Right cardiac atrium (tissue), 5 donors: ENCODE measurements at regions not wholly inside any gene's neighbourhood (a gene's known extent, or its start where the extent isn't known, plus 50 kb on each side); places are given as distances from the start of the nearest gene placed in this dataset.

Experiments
- ATAC-seq, 2 donors: fragments of 200-7000 bp; cut with Tn5 transposase; one replicate each; pipeline versions ENCODE4 v1.8.0 to v1.9.1; 2020; ENCODE audit warnings: moderate library complexity in 2 of 2, mild to moderate bottlenecking in 1 of 2
- DNase-seq, 3 donors: peaks; one replicate each; pipeline ENCODE4 v3.0.0-alpha.2; 2020
- H3K27ac ChIP-seq: one replicate; pipeline ENCODE4 v1.5.1; 2013; ENCODE audit warnings: mild to moderate bottlenecking, low read length, control low read depth, moderate library complexity
- H3K27me3 ChIP-seq: one replicate; pipeline ENCODE4 v1.6.1; 2013; ENCODE audit not compliant: control insufficient read depth, insufficient read depth
- H3K4me1 ChIP-seq: one replicate; pipeline ENCODE4 v1.6.1; 2013; ENCODE audit warnings: low read length; ENCODE audit not compliant: control insufficient read depth, insufficient read depth
- H3K4me3 ChIP-seq: one replicate; pipeline ENCODE4 v1.5.1; 2013; ENCODE audit warnings: low read length, control low read depth
- H3K9me3 ChIP-seq: one replicate; pipeline ENCODE4 v1.6.1; 2013; ENCODE audit warnings: low read length; ENCODE audit not compliant: control insufficient read depth
- WGBS: extraction: QIAGEN DNeasy Blood & Tissue Kit; methylation state at CpG from one replicate; pipeline ENCODE4 v1.1.7; 2013; 5-methylcytosine and 5-hydroxymethylcytosine counted together
- intact Hi-C, 4 donors: fragments of 100-400 bp; cut with DNase I; formaldehyde crosslinking; loops; one replicate each; pipeline versions ENCODE4 v1.11.0 to v1.14.0; 2022 to 2023
- donor health status: healthy with polysubstance abuse.
- donor health status: DM: no; HTN: yes; CAD: no.
- donor health status: DM: no; HTN: no; CAD: no.
- donor health status: DM: no; HTN: yes; CAD: no; lungs with severe emphysema.
- donor health status: DM: yes; HTN: yes; CAD: no.

- Histone ChIP-seq H3K4me3 (no peak overlapping the region), H3K4me1 (no peaks in the 10 kb centered on the region), H3K27ac (no peak overlapping the region), H3K9me3 (no peaks in the 10 kb centered on the region), H3K27me3 (no peaks in the 10 kb centered on the region)
- intact Hi-C loops: no loop called here
- ATAC-seq (no peak), DNase-seq (no peak)
- WGBS: 80% methylated on average over 5 of the region's 5 CpGs
Observed at GRCh38 chr5:164361986-164362385, 856.6 kb downstream of the MAT2B start.

GRCh38 chr5:164362835-164363234 is 857.4 kb downstream of the MAT2B start:
- Histone ChIP-seq H3K27ac (no peak overlapping the region), H3K4me3 (no peak overlapping the region), H3K9me3 (no peaks in the 10 kb centered on the region), H3K27me3 (no peaks in the 10 kb centered on the region), H3K4me1 (no peaks in the 10 kb centered on the region)
- DNase-seq (no peak), ATAC-seq (no peak)
- intact Hi-C loops: no loop called here

- Histone ChIP-seq H3K27me3 (no peaks in the 10 kb centered on the region), H3K27ac (no peak overlapping the region), H3K4me3 (no peak overlapping the region), H3K4me1 (no peaks in the 10 kb centered on the region), H3K9me3 (no peaks in the 10 kb centered on the region)
- intact Hi-C loops: no loop called here
- DNase-seq (no peak), ATAC-seq (no peak)
- 80% methylated on average over 7 of the region's 7 CpGs for WGBS
Observed at GRCh38 chr5:164364237-164365208, 859.1 kb downstream of the MAT2B start.

- 89% methylated on average over 4 of the region's 4 CpGs for WGBS
- H3K27me3 ChIP-seq: no peaks in the 10 kb centered on the region
- H3K9me3 ChIP-seq: no peaks in the 10 kb centered on the region
- no peak overlapping the region for H3K4me3 ChIP-seq
- DNase-seq: no peak
- ATAC-seq: no peak
- intact Hi-C loops: no loop called here
- H3K27ac ChIP-seq: no peak overlapping the region
- H3K4me1 ChIP-seq: no peaks in the 10 kb centered on the region
Observed at GRCh38 chr5:164370841-164371240, 865.4 kb downstream of the MAT2B start.

- no peak overlapping the region for H3K4me3 ChIP-seq
- H3K9me3 ChIP-seq: no peaks in the 10 kb centered on the region
- WGBS: 76% methylated on average over 1 of the region's 1 CpG
- intact Hi-C loops: no loop called here
- ATAC-seq: no peak
- no peak overlapping the region for H3K27ac ChIP-seq
- H3K27me3 ChIP-seq: no peaks in the 10 kb centered on the region
- H3K4me1 ChIP-seq: no peaks in the 10 kb centered on the region
- DNase-seq: no peak
Observed at GRCh38 chr5:164372892-164373291, 867.5 kb downstream of the MAT2B start.

GRCh38 chr5:164373876-164374275 is 868.5 kb downstream of the MAT2B start:
- WGBS: 33% methylated on average over 2 of the region's 2 CpGs
- Histone ChIP-seq H3K27ac (no peak overlapping the region), H3K4me3 (no peak overlapping the region), H3K27me3 (no peaks in the 10 kb centered on the region), H3K4me1 (no peaks in the 10 kb centered on the region), H3K9me3 (no peaks in the 10 kb centered on the region)
- intact Hi-C loops: no loop called here
- ATAC-seq: no peak
- DNase-seq: no peak

GRCh38 chr5:164375051-164375450 is 869.6 kb downstream of the MAT2B start:
- 38% methylated on average over 1 of the region's 1 CpG for WGBS
- Histone ChIP-seq H3K27me3 (no peaks in the 10 kb centered on the region), H3K4me3 (no peak overlapping the region), H3K27ac (no peak overlapping the region), H3K9me3 (no peaks in the 10 kb centered on the region), H3K4me1 (no peaks in the 10 kb centered on the region)
- intact Hi-C loops: no loop called here
- no peak for DNase-seq
- ATAC-seq: no peak

GRCh38 chr5:164376843-164377242 is 871.4 kb downstream of the MAT2B start:
- intact Hi-C loops: no loop called here
- Histone ChIP-seq H3K9me3 (no peaks in the 10 kb centered on the region), H3K27me3 (no peaks in the 10 kb centered on the region), H3K4me3 (no peak overlapping the region), H3K27ac (no peak overlapping the region), H3K4me1 (no peaks in the 10 kb centered on the region)
- DNase-seq (no peak), ATAC-seq (no peak)

GRCh38 chr5:164377746-164378145 is 872.3 kb downstream of the MAT2B start:
- H3K27ac ChIP-seq: no peak overlapping the region
- H3K27me3 ChIP-seq: no peaks in the 10 kb centered on the region
- no peak for ATAC-seq
- DNase-seq: no peak
- H3K4me1 ChIP-seq: no peaks in the 10 kb centered on the region
- no peak overlapping the region for H3K4me3 ChIP-seq
- intact Hi-C loops: no loop called here
- H3K9me3 ChIP-seq: no peaks in the 10 kb centered on the region

- Histone ChIP-seq H3K4me1 (no peaks in the 10 kb centered on the region), H3K9me3 (peaks cover 3% of the 10 kb centered on the region), H3K27ac (no peak overlapping the region), H3K27me3 (no peaks in the 10 kb centered on the region), H3K4me3 (no peak overlapping the region)
- intact Hi-C loops: no loop called here
- 63% methylated on average over 2 of the region's 2 CpGs for WGBS
- DNase-seq (no peak), ATAC-seq (no peak)
Observed at GRCh38 chr5:164383662-164384061, 878.2 kb downstream of the MAT2B start.

- no peak overlapping the region for H3K27ac ChIP-seq
- intact Hi-C loops: no loop called here
- H3K9me3 ChIP-seq: no peaks in the 10 kb centered on the region
- no peak overlapping the region for H3K4me3 ChIP-seq
- DNase-seq (no peak), ATAC-seq (no peak)
- H3K27me3 ChIP-seq: no peaks in the 10 kb centered on the region
- H3K4me1 ChIP-seq: no peaks in the 10 kb centered on the region
Observed at GRCh38 chr5:164392531-164392930, 887.1 kb downstream of the MAT2B start.
